Pancreas (tissue), 10 donors: ENCODE measurements at regions not wholly inside any gene's neighbourhood (a gene's known extent, or its start where the extent isn't known, plus 50 kb on each side); places are given as distances from the start of the nearest gene placed in this dataset.

Source experiments
- ATAC-seq, 4 donors: fragments of 200-7000 bp; cut with Tn5 transposase; one replicate each; pipeline versions ENCODE4 v1.8.0 to v1.9.1; 2020; ENCODE audit warnings: mild to moderate bottlenecking in 4 of 4, moderate library complexity in 4 of 4
- DNase-seq, 6 donors: peaks; one replicate each; pipeline ENCODE4 v3.0.0-alpha.2; 2020
- FAIRE-seq: peaks from 2 replicates; lab custom pipeline; 2012; peaks lifted over from hg19 to GRCh38; lab: Jason Lieb, UNC
- H3K27ac ChIP-seq, 4 donors: fragments of 200-600 bp; sonication (generic); 1 replicate in 3 of 4; 2 replicates in 1 of 4; pipeline versions ENCODE4 v1.5.0 to v1.8.0; 2020
- H3K27me3 ChIP-seq, 4 donors: fragments of 200-600 bp; one replicate each; pipeline ENCODE4 v1.8.0; 2021
- H3K36me3 ChIP-seq, 3 donors: fragments of 200-600 bp; sonication (generic) in 1 of 3; one replicate each; pipeline versions ENCODE4 v1.5.0 to v1.8.0; 2020 to 2021
- H3K4me1 ChIP-seq, 3 donors: fragments of 200-600 bp; one replicate each; pipeline ENCODE4 v1.8.0; 2021
- H3K4me3 ChIP-seq, 4 donors: fragments of 200-600 bp; sonication (generic) in 2 of 4; one replicate each; pipeline versions ENCODE4 v1.5.0 to v1.8.0; 2020 to 2021
- H3K9me3 ChIP-seq, 4 donors: fragments of 200-600 bp; one replicate each; pipeline ENCODE4 v1.8.0; 2021
- WGBS, 2 donors: extraction: QIAGEN DNeasy Blood & Tissue Kit; methylation state at CpG; one replicate each; pipeline ENCODE4 v1.1.7; 2013; 5-methylcytosine and 5-hydroxymethylcytosine counted together
- intact Hi-C, 3 donors: fragments of 100-400 bp; cut with DNase I; formaldehyde crosslinking; loops; one replicate each; pipeline versions ENCODE4 v1.11.1 to v1.14.2; 2022
- TF ChIP-seq, protein P1 (sequence below), 4 donors: fragments of 200-600 bp; sonication (generic) in 3 of 4; IDR thresholded peaks; one replicate each; pipeline versions ENCODE4 v1.5.0 to v1.8.0; 2021; ENCODE audit warnings: antibody characterized with exemption in 4 of 4
- donor health status: healthy with polysubstance abuse.
- donor health status: DM: no; HTN: no; CAD: no; lungs with moderate emphysema.
- donor health status: DM: no; HTN: no; CAD: no.
- donor health status: control.
- donor health status: control.
- donor health status: Bipolar disorder and iron deficiency.
- donor health status: DM: yes; HTN: yes; CAD: no.
- donor health status: DM: no; HTN: no; CAD: no.
- donor health status: DM: no; HTN: no; CAD: no.
- donor health status: DM: yes; HTN: yes; CAD: no.

DNA sequence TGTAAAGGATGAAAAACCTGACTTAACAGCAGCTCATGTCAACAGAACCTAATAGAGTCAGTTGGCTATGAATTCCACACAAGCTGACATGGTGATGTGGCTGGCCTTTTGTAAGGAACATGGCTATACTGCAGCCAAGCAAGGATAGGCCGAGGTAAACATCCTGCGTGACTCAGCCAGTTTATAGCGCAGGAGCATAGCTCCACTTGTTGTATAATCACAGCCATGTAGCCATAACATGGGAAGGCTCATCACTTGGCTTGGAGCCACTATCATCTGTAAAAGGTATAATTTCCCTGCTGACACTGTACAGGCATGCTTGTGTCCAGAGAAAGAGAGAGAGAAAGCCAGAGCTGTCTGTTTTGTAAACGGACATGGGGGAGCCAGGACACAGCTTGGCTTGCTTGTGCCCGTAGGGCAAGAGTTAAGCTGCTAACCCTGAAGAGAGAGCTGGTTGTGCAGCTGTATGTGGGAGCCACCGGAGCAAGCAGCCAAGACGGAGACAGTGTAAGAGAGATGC lies 104.4 kb upstream of the PLET1 start:
- FAIRE-seq = no peak
- intact Hi-C loops = no loop called here

DNA sequence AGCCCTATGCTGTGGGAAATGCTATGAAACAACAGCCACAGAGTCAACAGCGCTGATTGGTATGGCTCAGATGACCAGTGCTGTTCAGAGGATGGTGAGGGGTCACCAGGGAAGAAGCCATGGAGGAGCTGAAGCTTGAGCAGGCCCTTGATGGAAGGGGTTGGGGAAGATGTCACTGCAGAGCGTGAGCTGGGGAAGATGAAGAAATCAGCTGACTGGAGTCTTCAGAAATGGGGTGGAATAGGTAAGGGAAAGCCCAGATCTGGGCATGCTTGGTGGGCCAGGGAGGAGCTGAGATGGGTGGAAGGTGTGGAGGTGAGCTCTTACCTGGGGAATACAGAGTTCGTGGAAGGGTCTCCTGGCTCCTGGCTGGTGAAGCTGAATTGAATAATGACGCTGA lies 105.4 kb upstream of the PLET1 start:
- intact Hi-C loops = no loop called here
- FAIRE-seq (no peak), ATAC-seq (no peak), DNase-seq (no peak)
- no peak overlapping the region for H3K4me3 ChIP-seq
- no peaks in the 10 kb centered on the region for H3K36me3 ChIP-seq
- no peaks in the 10 kb centered on the region for H3K9me3 ChIP-seq
- WGBS, 2 donors = 86 to 92% methylated on average over 4 of the region's 4 CpGs
- H3K27me3 ChIP-seq = no peaks in the 10 kb centered on the region
- H3K4me1 ChIP-seq = no peaks in the 10 kb centered on the region
- H3K27ac ChIP-seq = no peak overlapping the region
- TF ChIP-seq, protein P1, sequence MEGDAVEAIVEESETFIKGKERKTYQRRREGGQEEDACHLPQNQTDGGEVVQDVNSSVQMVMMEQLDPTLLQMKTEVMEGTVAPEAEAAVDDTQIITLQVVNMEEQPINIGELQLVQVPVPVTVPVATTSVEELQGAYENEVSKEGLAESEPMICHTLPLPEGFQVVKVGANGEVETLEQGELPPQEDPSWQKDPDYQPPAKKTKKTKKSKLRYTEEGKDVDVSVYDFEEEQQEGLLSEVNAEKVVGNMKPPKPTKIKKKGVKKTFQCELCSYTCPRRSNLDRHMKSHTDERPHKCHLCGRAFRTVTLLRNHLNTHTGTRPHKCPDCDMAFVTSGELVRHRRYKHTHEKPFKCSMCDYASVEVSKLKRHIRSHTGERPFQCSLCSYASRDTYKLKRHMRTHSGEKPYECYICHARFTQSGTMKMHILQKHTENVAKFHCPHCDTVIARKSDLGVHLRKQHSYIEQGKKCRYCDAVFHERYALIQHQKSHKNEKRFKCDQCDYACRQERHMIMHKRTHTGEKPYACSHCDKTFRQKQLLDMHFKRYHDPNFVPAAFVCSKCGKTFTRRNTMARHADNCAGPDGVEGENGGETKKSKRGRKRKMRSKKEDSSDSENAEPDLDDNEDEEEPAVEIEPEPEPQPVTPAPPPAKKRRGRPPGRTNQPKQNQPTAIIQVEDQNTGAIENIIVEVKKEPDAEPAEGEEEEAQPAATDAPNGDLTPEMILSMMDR (IDR thresholded peaks at IDR 0.05) = no peak

More for the DNA sequence above, 104.4 kb upstream of the PLET1 start:
- TF ChIP-seq, protein P1 (IDR thresholded peaks at IDR 0.05) = no peak
- no peak overlapping the region for H3K4me3 ChIP-seq
- no peaks in the 10 kb centered on the region for H3K27me3 ChIP-seq
- H3K36me3 ChIP-seq = no peaks in the 10 kb centered on the region
- ATAC-seq (peak in 1 of 4 donors; percentile 32), DNase-seq (no peak)
- no peak overlapping the region for H3K27ac ChIP-seq
- H3K4me1 ChIP-seq = no peaks in the 10 kb centered on the region
- 71 to 79% methylated on average over 7 of the region's 7 CpGs for WGBS, 2 donors
- no peaks in the 10 kb centered on the region for H3K9me3 ChIP-seq

DNA sequence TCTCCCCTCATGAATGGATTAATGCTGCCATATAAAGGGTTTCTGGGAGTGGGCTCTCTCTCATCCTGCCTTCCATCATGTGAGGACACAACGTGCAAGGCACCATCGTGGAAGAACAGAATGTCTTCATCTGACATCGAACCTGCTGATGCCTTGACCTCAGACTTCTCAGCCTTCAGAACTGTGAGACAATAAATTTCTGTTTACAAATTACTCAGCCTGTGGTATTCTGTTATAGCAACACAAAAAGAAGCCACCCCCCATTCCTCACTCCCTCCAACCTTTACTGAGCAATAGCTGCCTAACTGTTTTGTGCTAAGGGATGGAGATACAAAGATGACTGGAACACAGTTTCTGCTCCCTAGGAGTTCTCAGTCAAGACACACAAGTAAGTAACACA lies 106.1 kb upstream of the PLET1 start:
- H3K4me1 ChIP-seq = no peaks in the 10 kb centered on the region
- no peak overlapping the region for H3K4me3 ChIP-seq
- TF ChIP-seq, protein P1 (IDR thresholded peaks at IDR 0.05) = no peak
- ATAC-seq = no peak
- H3K9me3 ChIP-seq = no peaks in the 10 kb centered on the region
- DNase-seq = no peak
- intact Hi-C loops = no loop called here
- H3K27me3 ChIP-seq = no peaks in the 10 kb centered on the region
- H3K36me3 ChIP-seq = no peaks in the 10 kb centered on the region
- 67 to 81% methylated on average over 3 of the region's 3 CpGs for WGBS, 2 donors
- H3K27ac ChIP-seq = no peak overlapping the region
- no peak for FAIRE-seq

DNA sequence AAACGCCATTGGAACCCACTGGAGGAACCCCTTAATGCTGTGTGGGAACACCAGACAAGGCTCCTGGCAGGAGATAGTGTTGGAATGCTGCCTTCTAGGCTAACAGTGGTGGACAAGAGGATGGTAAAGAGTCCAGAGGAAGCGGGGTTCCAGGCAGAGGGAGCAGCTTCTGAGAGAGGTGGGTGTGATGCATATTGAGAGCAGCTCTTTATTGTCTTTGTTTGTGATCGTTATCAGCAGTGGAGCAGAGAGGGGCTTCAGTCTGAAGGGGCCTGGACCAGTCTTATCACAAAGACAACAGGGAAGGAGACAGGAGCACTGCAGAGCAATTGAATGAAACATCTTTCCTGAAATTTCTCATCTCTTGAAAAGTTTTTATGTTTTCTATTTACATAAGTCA lies 106.8 kb upstream of the PLET1 start:
- Histone ChIP-seq H3K27ac (no peak overlapping the region), H3K27me3 (no peaks in the 10 kb centered on the region), H3K9me3 (no peaks in the 10 kb centered on the region), H3K36me3 (no peaks in the 10 kb centered on the region), H3K4me3 (no peak overlapping the region), H3K4me1 (no peaks in the 10 kb centered on the region)
- FAIRE-seq = no peak
- TF ChIP-seq, protein P1 (IDR thresholded peaks at IDR 0.05) = no peak
- ATAC-seq = no peak
- intact Hi-C loops = no loop called here
- DNase-seq = no peak
- 49 to 50% methylated on average over 3 of the region's 3 CpGs for WGBS, 2 donors

DNA sequence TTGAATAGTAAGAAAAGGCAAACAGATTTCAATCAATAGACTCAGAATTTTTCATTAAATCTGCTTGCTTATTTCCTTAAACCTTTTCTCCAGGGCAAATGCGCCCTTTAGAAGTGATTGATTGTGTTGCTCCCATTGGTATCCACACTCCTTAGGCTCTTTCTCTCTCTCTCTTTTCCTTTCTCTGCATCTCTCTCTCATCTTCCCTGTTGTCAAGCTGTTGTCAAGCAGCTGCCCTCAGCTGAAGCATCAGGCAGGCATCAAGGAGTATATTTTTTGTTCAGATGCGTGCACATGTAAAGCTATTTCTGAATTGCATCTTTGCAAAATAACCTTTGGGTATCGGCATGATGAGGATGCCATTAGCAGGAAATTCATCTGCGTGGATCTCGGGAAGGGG lies 107.2 kb upstream of the PLET1 start:
- H3K36me3 ChIP-seq = no peaks in the 10 kb centered on the region
- FAIRE-seq = no peak
- no peaks in the 10 kb centered on the region for H3K4me1 ChIP-seq
- H3K9me3 ChIP-seq = no peaks in the 10 kb centered on the region
- no peak for DNase-seq
- no peak for ATAC-seq
- H3K4me3 ChIP-seq = no peak overlapping the region
- H3K27ac ChIP-seq = no peak overlapping the region
- TF ChIP-seq, protein P1 (IDR thresholded peaks at IDR 0.05) = no peak
- H3K27me3 ChIP-seq = no peaks in the 10 kb centered on the region
- intact Hi-C loops = no loop called here
- WGBS, 2 donors = 90 to 91% methylated on average over 5 of the region's 5 CpGs
